ENCODE measurements at regions not wholly inside any gene's neighbourhood (a gene's known extent, or its start where the extent isn't known, plus 50 kb on each side); places are given as distances from the start of the nearest gene placed in this dataset.
A peak's percentile ranks its signal among the peaks of the same experiment; 100 is the strongest.

DNA sequence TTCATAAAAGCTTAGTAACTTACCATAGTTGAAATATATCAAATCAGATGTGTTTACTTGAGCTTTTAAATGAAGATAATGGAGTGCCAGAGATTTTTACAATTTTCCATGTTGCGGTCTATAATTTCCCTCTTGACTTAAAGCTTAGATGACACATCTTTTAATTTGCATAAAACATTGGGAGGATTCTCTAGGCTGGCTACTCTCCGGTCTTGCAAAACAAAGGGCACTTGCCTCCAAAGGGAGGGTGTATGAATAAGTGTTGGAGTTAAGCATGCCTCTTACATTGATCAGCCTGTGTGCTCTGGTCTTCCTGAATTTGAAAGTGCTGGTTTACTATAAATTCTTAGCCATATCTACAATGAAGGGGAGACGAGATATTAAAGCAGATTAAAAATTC, 336.4 kb upstream of the NAV3 start:
- DNase-seq (ENCODE audit: low spot score): no peak
- no peak for FAIRE-seq

DNA sequence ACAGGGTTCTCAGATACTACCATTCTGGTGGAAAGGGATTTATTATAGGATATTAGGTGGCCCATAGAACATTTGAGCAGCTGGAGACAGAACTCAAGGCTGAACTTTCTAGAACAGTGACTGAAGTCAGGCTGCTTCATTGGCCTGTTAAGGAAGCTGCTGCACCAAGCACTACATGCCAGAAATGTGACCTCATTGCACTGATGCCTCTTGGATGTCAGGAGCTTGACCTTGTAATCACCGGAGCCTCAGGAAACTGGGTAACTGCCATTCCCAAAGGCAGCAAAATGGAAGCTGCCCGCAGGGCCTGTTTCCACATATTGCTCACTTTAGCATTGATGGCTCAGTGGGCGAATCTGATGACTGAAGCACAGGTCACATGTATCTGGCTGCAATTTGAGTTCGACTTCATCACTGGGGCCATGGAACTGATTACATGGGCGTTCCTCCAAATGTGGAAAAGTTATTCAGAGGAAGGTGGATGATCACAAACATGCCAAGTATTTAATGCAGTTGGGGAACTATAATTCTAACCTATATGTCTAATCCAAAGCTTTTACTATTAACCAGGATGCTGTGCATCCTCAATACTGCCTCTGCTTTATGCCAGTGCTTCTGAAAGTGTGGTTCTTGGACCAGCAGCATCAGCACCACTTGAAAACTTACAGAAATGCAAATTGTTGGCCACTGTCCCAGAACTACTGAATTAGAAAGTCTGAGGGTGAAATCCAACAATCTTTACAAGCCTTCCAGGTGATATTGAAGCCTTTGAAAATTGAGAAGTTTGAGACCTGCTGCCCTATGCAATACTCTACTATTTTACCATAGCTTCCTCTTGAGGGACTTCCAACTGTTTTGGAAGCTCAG, 337.2 kb upstream of the NAV3 start:
- no peak for DNase-seq (ENCODE audit: low spot score)
- FAIRE-seq: no peak

GRCh38 chr12:77492536-77492935, 338.2 kb upstream of the NAV3 start:
- no peak for DNase-seq (ENCODE audit: low spot score)
- no peak for FAIRE-seq

- no peak for DNase-seq (ENCODE audit: low spot score)
Observed at GRCh38 chr12:77489331-77489970, 341.2 kb upstream of the NAV3 start.

DNA sequence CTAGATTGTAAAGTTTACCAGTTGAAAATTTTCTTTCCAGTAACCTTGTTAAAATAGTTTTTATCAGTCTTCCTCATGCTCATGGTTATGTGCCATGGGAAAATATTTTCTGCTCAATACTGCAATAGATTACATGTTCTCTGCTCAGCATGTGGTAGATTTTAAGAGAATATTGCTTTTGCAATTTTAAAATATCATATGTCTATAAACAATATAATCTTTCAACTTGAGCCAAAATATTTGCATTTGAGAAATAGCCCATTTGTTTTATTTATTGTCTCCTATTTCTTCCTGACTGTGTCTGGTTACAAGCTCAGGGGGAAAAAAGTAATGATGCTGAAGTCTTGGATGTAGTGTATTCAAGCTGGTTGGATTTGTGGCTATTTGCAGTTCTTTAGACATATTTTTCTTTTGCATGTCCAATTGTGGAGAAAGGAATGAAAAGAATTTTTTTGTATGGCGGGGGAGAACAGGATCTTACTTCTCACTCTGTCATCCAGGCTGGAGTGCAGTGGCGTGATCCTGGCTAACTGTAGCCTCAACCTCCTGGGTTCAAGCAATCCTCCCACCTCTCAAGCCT, 342.6 kb upstream of the NAV3 start:
- FAIRE-seq: no peak
- no peak for DNase-seq (ENCODE audit: low spot score)

More at GRCh38 chr12:77489331-77489970, 341.2 kb upstream of the NAV3 start:
- no peak for FAIRE-seq

DNA sequence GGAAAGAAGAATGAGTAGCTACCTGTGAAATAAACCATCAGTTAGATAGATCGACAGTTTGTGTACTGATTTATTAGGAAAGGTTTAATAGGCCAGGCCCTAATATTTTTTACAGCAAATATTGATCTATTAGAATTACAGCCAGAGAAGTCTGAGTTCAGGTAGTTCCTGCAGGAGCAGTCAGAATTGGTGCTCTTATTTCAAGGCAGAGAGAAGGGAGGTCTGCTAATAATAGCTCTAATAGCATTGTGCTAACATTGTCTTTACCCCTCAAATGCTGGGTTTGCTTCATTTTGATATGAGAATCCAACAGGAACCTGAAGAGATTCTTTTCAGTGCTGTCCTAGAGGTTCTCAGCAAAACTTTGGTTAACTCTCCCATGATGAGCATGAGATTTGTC, 343.8 kb upstream of the NAV3 start:
- no peak for FAIRE-seq
- DNase-seq (ENCODE audit: low spot score): no peak

DNA sequence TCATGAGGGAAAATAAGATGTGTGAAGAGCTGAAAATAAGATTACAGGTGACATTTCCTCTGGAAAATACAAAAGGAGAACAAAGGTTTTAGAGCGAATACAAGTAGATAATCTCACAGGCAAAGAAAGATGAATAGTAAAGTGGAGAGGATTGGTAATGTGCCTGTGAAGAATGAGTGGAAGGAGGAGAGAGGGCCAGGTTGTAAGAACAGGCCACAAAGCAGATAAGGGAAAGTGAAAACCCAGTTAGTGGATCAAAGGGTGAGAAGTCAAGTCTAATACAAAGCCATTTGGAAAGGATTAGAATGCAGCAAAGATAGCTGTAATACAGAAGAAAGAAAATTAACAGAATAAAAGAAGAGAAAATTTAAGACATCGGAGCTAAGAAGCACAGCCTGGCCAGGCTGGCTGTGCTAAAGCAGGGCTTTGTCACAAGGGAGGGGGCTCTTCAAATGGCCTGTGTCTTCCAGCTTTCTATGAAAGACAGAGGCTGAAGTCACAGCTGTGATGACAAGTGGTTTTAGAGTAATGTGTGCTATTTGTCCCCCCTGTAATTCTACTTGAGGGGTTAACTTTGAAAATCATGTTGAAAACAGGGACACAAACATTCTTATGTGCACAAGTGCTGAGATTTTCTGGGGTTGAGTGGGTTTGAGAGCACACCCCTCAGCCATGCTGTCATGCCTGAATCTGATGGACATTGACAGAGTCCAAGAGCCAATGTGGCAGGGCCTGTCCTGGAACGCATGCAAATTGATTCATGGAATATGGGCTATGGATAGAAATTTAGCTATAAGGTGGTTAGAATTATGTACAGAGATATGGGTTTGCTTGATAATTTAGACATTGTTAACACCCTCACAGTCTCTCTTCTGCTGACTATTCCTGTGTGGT, 344.5 kb upstream of the NAV3 start:
- DNase-seq (ENCODE audit: low spot score) (no peak), FAIRE-seq (no peak)

- DNase-seq (ENCODE audit: low spot score) (no peak), FAIRE-seq (no peak)
Observed at GRCh38 chr12:77481687-77482086, 349.0 kb upstream of the NAV3 start.

DNA sequence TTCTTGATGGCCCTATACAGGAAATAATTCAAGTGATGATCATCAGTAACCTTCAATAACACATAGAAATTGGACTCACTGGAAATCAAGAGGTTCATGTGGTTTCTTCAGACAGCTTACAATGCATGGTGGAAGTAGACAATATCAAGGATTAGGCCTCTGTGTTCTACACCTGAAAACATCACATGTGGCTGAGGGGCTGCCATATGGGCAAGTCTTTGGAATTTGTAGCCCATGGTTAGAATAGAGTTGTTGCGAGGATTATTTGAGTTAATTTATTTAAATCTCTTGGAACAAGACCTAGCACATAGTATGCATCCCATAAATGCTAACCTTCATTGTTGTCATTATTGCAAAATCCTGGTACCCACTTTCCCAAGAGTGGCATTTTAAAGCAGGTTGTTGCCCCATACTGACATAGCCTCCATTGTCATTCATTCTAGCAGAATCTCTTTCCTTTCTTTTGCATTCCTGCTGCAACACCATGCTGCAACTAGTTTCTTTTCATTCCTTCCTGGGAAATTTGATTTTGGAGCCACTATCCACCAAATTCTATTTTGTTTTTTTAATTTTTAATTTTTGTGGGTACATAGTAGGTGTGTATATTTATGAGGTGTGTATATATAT, 352.7 kb upstream of the NAV3 start:
- no peak for FAIRE-seq
- DNase-seq (ENCODE audit: low spot score): no peak

DNA sequence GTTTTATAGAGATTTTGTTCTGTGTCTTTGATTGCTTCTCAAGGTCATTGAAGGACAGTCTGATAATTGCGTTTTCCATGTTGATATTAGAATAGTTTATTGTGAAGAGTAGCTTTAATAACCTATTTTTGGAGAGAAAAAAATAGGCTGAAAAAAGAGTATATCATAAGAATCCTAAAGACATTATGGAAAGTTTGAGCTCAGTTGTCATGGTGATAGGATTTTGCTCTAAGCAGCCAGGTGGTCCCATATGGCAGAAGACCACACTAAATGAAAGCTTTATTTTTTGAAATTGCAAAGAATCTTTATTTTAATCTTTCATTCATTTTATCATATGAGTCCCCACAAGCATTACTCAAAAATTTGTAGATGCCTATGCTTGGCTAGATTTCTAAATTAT, 358.9 kb upstream of the NAV3 start:
- FAIRE-seq (no peak), DNase-seq (ENCODE audit: low spot score) (no peak)

- FAIRE-seq (no peak), DNase-seq (ENCODE audit: low spot score) (no peak)
Observed at GRCh38 chr12:77469578-77470333, 360.9 kb upstream of the NAV3 start.

GRCh38 chr12:77442633-77443032, 377.3 kb upstream of the E2F7 start:
- FAIRE-seq: no peak

GRCh38 chr12:77439749-77440148, 374.4 kb upstream of the E2F7 start:
- no peak for DNase-seq (ENCODE audit: low spot score)
- FAIRE-seq: no peak

More at GRCh38 chr12:77442633-77443032, 377.3 kb upstream of the E2F7 start:
- DNase-seq (ENCODE audit: low spot score): no peak

DNA sequence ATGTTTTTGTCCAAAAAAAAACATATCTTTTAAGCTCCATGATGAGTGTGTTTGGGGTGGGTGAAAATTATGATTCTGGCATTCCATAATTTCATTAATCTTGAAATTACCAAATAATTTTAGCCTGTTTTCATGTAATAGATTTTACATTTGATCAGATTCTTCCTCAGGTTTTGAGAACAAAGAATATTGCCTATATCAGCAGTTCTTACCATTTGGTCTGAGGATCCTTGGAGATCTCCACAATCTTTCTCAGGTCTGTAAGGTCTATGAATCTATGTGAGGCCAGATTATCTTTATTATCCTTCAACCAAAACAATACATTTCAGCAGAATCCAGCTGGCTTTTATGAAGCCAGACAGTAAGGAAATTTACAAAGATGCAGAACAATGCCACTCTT, 373.3 kb upstream of the E2F7 start:
- DNase-seq (ENCODE audit: low spot score) (no peak), FAIRE-seq (no peak)

- FAIRE-seq (no peak), DNase-seq (ENCODE audit: low spot score) (no peak)
Observed at GRCh38 chr12:77437206-77437605, 371.8 kb upstream of the E2F7 start.

GRCh38 chr12:77435446-77436091, 370.2 kb upstream of the E2F7 start:
- FAIRE-seq: no peak
- no peak for DNase-seq (ENCODE audit: low spot score)

DNA sequence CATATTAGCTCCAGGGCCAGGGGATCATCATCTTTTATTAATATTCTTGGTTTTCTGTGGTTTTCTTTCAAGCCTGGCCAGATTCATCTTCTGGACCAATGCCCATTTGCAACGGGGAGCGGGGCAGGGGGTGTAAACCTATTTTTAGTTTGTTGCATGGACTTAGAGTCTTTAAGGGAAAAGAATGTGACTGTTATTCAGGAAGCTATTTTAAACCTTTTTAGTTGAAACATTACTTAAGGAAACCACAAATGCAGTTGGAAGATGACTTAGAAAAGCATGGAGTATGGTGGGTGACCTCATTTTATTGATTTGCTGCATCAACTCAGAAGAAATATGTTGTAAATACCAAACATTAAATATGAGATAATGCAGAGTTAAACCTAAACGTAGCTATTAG, 368.4 kb upstream of the E2F7 start:
- FAIRE-seq (peak; percentile 15), DNase-seq (ENCODE audit: low spot score) (no peak)

DNA sequence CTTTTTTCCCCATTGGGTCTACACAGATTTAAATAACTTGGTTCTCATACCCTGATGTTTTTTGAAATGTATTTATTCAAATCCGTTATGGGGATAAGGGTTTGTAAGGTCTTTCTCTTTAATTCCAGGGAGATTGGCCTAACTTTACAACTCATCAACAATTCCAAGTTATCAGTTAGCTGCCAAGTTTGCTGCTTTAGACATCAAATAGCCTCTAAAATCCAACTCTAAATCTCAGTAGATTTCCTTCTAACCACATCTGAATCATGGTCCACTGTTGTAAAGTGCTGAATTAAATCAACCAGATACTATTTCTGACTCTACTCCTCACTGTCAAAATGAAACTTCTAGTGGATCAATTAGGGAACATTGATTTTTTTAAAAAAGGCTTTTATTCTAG, 364.1 kb upstream of the E2F7 start:
- no peak for FAIRE-seq

DNA sequence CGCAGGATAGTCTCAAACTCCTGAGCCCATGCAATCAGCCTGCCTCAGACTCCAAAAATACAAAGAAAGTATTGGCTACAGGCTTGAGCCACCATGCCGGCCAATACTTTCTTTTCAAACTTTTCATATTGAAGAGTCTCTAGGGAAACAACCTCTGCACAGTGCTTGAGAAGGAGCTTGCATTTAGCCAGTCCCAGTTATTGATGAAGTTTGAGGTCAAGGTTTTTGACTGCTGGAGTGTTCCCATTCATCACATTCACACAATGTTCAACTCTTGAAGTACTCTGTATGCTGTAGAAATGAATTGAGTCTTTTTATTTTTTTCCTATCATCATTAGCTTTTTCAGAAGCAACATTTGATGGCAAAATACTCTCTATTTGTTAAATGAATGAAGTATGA, 355.8 kb upstream of the E2F7 start:
- FAIRE-seq: no peak
- no peak for DNase-seq (ENCODE audit: low spot score)

More for the DNA sequence above, 364.1 kb upstream of the E2F7 start:
- no peak for DNase-seq (ENCODE audit: low spot score)

- FAIRE-seq (no peak), DNase-seq (ENCODE audit: low spot score) (no peak)
Observed at GRCh38 chr12:77409551-77409950, 344.2 kb upstream of the E2F7 start.

Data from RCC 7860 (cell line).